CD14-positive monocyte (primary cell): ENCODE measurements at regions not wholly inside any gene's neighbourhood (a gene's known extent, or its start where the extent isn't known, plus 50 kb on each side); places are given as distances from the start of the nearest gene placed in this dataset.
"Not testable (repeated sequence)": the region's sequence is repeated elsewhere in the genome, so short reads cannot be mapped to it uniquely, and the experiment has no call there.

Experiments used
- DNase-seq, 3 donors: peaks; one replicate each; pipeline ENCODE4 v3.0.0-alpha.2; 2011 to 2022
- H2AFZ ChIP-seq: 2 replicates; pipeline ENCODE4 v1.6.0; 2012; ENCODE audit warnings: mild to moderate bottlenecking, low read depth, low read length, inconsistent platforms; ENCODE audit not compliant: insufficient read depth, poor library complexity, severe bottlenecking
- H3K27ac ChIP-seq, 2 donors: 1 replicate in 1 of 2; 2 replicates in 1 of 2; pipeline ENCODE4 v1.5.1; 2012 to 2013; ENCODE audit warnings: low read length in 2 of 2, control low read depth in 1 of 2, inconsistent platforms in 1 of 2, low read depth in 1 of 2, mild to moderate bottlenecking in 1 of 2
- H3K27me3 ChIP-seq, 2 donors: one replicate each; pipeline versions ENCODE4 v1.6.0 to v1.6.1; 2011 to 2013; ENCODE audit warnings: low read length in 2 of 2; ENCODE audit not compliant: control insufficient read depth in 2 of 2, insufficient read depth in 2 of 2
- H3K36me3 ChIP-seq, 2 donors: replicated peaks in 1 of 2; 1 replicate in 1 of 2; 2 replicates in 1 of 2; pipeline versions ENCODE4 v1.5.1 to v1.6.1; 2012 to 2013; ENCODE audit warnings: low read length in 2 of 2, control low read depth in 1 of 2, inconsistent platforms in 1 of 2, mild to moderate bottlenecking in 1 of 2; ENCODE audit not compliant: insufficient read depth in 2 of 2, control insufficient read depth in 1 of 2
- H3K4me1 ChIP-seq, 2 donors: 1 replicate in 1 of 2; 2 replicates in 1 of 2; pipeline versions ENCODE4 v1.5.1 to v1.6.1; 2012 to 2013; ENCODE audit warnings: low read length in 2 of 2, control low read depth in 1 of 2, inconsistent platforms in 1 of 2, mild to moderate bottlenecking in 1 of 2, moderate library complexity in 1 of 2; ENCODE audit not compliant: insufficient read depth in 2 of 2, control insufficient read depth in 1 of 2
- H3K4me2 ChIP-seq: replicated peaks from 2 replicates; pipeline ENCODE3; 2012; ENCODE audit warnings: low read length, moderate library complexity, mild to moderate bottlenecking; ENCODE audit not compliant: poor library complexity, severe bottlenecking; ENCODE audit errors: extremely low read depth
- H3K4me3 ChIP-seq, 3 experiments: fragments of 200-600 bp in 1 of 3; sonication (generic) in 1 of 3; replicated peaks in 1 of 3; 1 replicate in 2 of 3; 2 replicates in 1 of 3; pipeline ENCODE4 v1.5.1; 2011 to 2013; ENCODE audit warnings: low read length in 3 of 3, mild to moderate bottlenecking in 3 of 3, control low read depth in 2 of 3, low read depth in 2 of 3, inconsistent platforms in 1 of 3, moderate library complexity in 1 of 3
- H3K79me2 ChIP-seq: 2 replicates; pipeline ENCODE4 v1.6.0; 2012; ENCODE audit warnings: mild to moderate bottlenecking, control low read depth, inconsistent platforms, low read length, moderate library complexity; ENCODE audit not compliant: insufficient read depth
- H3K9ac ChIP-seq: 2 replicates; pipeline ENCODE4 v1.6.0; 2017; ENCODE audit warnings: low read length, mild to moderate bottlenecking; ENCODE audit not compliant: insufficient read depth, poor library complexity, severe bottlenecking
- H3K9me3 ChIP-seq, 2 donors: replicated peaks in 1 of 2; 1 replicate in 1 of 2; 2 replicates in 1 of 2; pipeline versions ENCODE4 v1.5.1 to v1.6.1; 2012 to 2013; ENCODE audit warnings: low read length in 2 of 2, control low read depth in 1 of 2; ENCODE audit not compliant: control insufficient read depth in 1 of 2, insufficient read depth in 1 of 2
- H4K20me1 ChIP-seq: 2 replicates; pipeline ENCODE4 v1.6.0; 2012; ENCODE audit warnings: mild to moderate bottlenecking, low read length, control low read depth, moderate library complexity; ENCODE audit not compliant: insufficient read depth
- H3K27ac Mint-ChIP-seq, 7 donors: one replicate each; pipeline ENCODE4 v1.8.0; 2020; ENCODE audit warnings: mild to moderate bottlenecking in 7 of 7, mixed read lengths in 7 of 7, moderate library complexity in 6 of 7, inconsistent platforms in 2 of 7
- H3K27me3 Mint-ChIP-seq, 3 donors: one replicate each; pipeline ENCODE4 v1.8.0; 2021 to 2022; ENCODE audit warnings: low read depth in 3 of 3, mild to moderate bottlenecking in 3 of 3, mixed read lengths in 3 of 3, moderate library complexity in 3 of 3, inconsistent platforms in 1 of 3
- H3K36me3 Mint-ChIP-seq, 2 donors: one replicate each; pipeline ENCODE4 v1.8.0; 2020; ENCODE audit warnings: mixed read lengths in 2 of 2, inconsistent platforms in 1 of 2, mild to moderate bottlenecking in 1 of 2
- H3K4me1 Mint-ChIP-seq: one replicate; pipeline ENCODE4 v1.8.0; 2020; ENCODE audit warnings: mild to moderate bottlenecking, mixed read lengths
- H3K4me3 Mint-ChIP-seq, 2 donors: one replicate each; pipeline ENCODE4 v1.8.0; 2020; ENCODE audit warnings: mild to moderate bottlenecking in 2 of 2, mixed read lengths in 2 of 2, moderate library complexity in 1 of 2
- H3K9me3 Mint-ChIP-seq, 7 donors: one replicate each; pipeline ENCODE4 v1.8.0; 2020 to 2022; ENCODE audit warnings: mixed read lengths in 7 of 7, mild to moderate bottlenecking in 6 of 7, moderate library complexity in 6 of 7, inconsistent platforms in 2 of 7
- CTCF ChIP-seq: fragments of 200-600 bp; IDR thresholded peaks from one replicate; pipeline ENCODE4 v1.8.0; 2022; ENCODE audit warnings: antibody characterized with exemption, mild to moderate bottlenecking
- WGBS: methylation state at CpG from one replicate; pipeline ENCODE4 v1.1.5; 2013; ENCODE audit warnings: missing lambda C conversion rate; ENCODE audit not compliant: insufficient coverage; 5-methylcytosine and 5-hydroxymethylcytosine counted together
- intact Hi-C, 2 donors: fragments of 100-400 bp; cut with micrococcal nuclease; formaldehyde crosslinking; loops; one replicate each; pipeline versions ENCODE4 v1.15.0 to v1.15.1; 2023

GRCh38 chr3:147297761-147298350 is 108.5 kb downstream of the ZIC4 start:
- DNase-seq: no peak
- intact Hi-C loops: no loop called here
- H3K36me3 ChIP-seq: no peaks in the 10 kb centered on the region
- no peaks in the 10 kb centered on the region for H3K36me3 Mint-ChIP-seq
- WGBS: 58% methylated on average over 4 of the region's 6 CpGs
- no peaks in the 10 kb centered on the region for H3K79me2 ChIP-seq
- no peaks in the 10 kb centered on the region for H3K4me1 Mint-ChIP-seq
- H3K4me1 ChIP-seq: no peaks in the 10 kb centered on the region
- no peaks in the 10 kb centered on the region for H3K9me3 ChIP-seq
- H3K27me3 ChIP-seq: no peaks in the 10 kb centered on the region
- no peak overlapping the region for H3K27ac ChIP-seq
- H3K9me3 Mint-ChIP-seq: peaks cover 0 to 2% (median 0%) of the 10 kb centered on the region in 7 donors
- H3K4me2 ChIP-seq: no peak overlapping the region
- H3K4me3 ChIP-seq: no peak overlapping the region
- H4K20me1 ChIP-seq: no peaks in the 10 kb centered on the region
- H3K27me3 Mint-ChIP-seq: peaks cover 0 to 1% (median 1%) of the 10 kb centered on the region in 3 donors
- no peak for TF ChIP-seq CTCF
- H3K9ac ChIP-seq: no peak overlapping the region
- H2AFZ ChIP-seq: no peak overlapping the region
- H3K27ac Mint-ChIP-seq: no peak overlapping the region
- no peak overlapping the region for H3K4me3 Mint-ChIP-seq

DNA sequence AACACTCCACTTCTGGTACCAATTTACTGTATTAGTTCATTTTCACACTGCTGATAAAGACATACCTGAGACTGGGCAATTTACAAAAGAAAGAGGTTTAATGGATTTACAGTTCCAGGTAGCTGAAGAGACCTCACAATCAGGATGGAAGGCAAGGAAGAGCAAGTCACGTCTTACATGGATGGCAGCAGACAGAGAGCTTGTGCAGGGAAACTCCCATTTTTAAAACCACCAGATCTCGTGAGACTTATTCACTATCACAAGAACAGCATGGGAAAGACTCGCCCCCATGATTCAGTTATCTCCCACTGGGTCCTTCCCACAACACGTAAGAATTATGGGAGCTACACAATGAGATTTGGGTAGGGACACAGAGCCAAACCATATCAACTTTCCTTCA is 119.0 kb downstream of the ZIC4 start:
- H3K27me3 Mint-ChIP-seq, H3K79me2 ChIP-seq, DNase-seq, H3K9ac ChIP-seq, H3K27me3 ChIP-seq, H3K36me3 Mint-ChIP-seq, H3K4me3 Mint-ChIP-seq, H3K9me3 ChIP-seq, H3K4me2 ChIP-seq, H3K27ac Mint-ChIP-seq, H4K20me1 ChIP-seq, H2AFZ ChIP-seq, H3K27ac ChIP-seq, H3K36me3 ChIP-seq, H3K4me1 Mint-ChIP-seq, H3K4me3 ChIP-seq, H3K4me1 ChIP-seq, intact Hi-C loops: not testable (repeated sequence)
- 88% methylated on average over 3 of the region's 4 CpGs for WGBS
- peaks cover 0 to 10% (median 2%) of the 10 kb centered on the region in 7 donors for H3K9me3 Mint-ChIP-seq
